ENCODE measurements at regions not wholly inside any gene's neighbourhood (a gene's known extent, or its start where the extent isn't known, plus 50 kb on each side); places are given as distances from the start of the nearest gene placed in this dataset.

DNA sequence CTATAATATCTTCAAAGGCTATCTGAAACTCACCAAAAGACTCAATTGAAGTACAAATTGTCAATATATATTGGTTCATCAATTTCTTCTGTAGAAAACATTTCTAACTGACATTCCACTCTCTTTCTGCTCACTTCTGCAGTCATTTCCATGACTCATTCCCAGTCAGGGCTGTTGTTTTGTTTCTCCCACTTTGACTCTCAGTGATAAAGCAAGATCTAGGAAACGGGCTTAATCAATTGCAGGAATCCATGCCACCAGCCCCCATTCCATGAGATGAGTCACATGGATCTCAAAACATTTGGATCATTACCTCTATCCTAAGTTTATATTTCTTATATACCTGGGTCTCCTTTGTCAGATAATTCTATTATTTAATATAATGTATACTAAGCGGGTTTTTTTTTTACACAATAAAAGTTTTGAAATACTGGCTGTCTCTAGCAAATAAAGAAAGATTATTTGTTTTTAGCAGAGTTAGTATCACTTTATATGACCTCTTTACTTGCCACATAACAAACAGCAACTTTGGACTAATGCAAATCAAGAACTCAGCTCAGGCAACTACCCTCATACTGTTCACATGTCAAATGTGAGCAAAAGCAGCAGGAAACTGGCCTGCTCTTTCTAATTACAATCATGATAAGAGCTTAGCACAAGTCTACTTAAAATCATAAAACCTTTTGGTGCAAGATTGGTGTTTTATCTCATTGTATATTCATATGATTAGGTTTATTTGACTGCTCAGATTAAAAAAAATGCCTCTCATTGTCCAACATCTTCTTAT lies 251.1 kb upstream of the PIK3C3 start:
- H3K4me1 ChIP-seq (ENCODE audit: control insufficient read depth, insufficient read depth, low read length) = peaks cover 2% of the 10 kb centered on the region; the same call in 1 of the 2 replicates
- no CpG with 5 or more reads among the region's 2 CpGs for WGBS (ENCODE audit: insufficient coverage, insufficient read length)
- DNase-seq (ENCODE audit: low read depth, low spot score) = no peak

DNA sequence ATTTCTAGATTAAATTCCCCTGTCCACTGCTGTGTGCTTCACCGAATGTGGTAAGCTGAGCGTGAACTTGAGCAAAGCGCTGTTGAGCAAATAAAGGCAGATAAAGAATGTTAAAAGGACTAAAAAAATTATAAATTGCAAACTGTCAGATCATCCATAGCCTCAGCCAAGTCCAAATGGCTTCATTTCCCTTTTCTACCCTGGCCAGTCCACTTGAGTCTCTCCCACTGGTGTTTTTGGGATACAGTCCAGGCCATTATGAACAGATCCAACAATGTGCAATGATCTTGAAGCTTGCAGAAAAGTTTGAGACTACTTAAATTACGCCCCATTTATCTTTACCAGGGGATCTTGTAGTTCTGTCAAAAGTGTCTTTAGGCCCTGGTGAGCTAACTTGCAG lies 254.6 kb upstream of the PIK3C3 start:
- H3K9me3 ChIP-seq (ENCODE audit: control insufficient read depth, insufficient read depth, low read length) = no peaks in the 10 kb centered on the region
- WGBS (ENCODE audit: insufficient coverage, insufficient read length) = no CpG with 5 or more reads among the region's 4 CpGs
- H3K36me3 ChIP-seq (ENCODE audit: control insufficient read depth, insufficient read depth, low read length) = no peaks in the 10 kb centered on the region
- DNase-seq (ENCODE audit: low read depth, low spot score) = no peak
- no peaks in the 10 kb centered on the region for H3K27me3 ChIP-seq (ENCODE audit: control insufficient read depth, insufficient read depth, low read length)
- H3K27ac ChIP-seq (ENCODE audit: low read length) = no peak overlapping the region
- no peak overlapping the region for H3K4me3 ChIP-seq (ENCODE audit: low read length)
- no peaks in the 10 kb centered on the region for H3K4me1 ChIP-seq (ENCODE audit: control insufficient read depth, insufficient read depth, low read length)

More for the DNA sequence above, 251.1 kb upstream of the PIK3C3 start:
- H3K36me3 ChIP-seq (ENCODE audit: control insufficient read depth, insufficient read depth, low read length) = no peaks in the 10 kb centered on the region
- no peak overlapping the region for H3K4me3 ChIP-seq (ENCODE audit: low read length)
- H3K27ac ChIP-seq (ENCODE audit: low read length) = no peak overlapping the region
- H3K9me3 ChIP-seq (ENCODE audit: control insufficient read depth, insufficient read depth, low read length) = no peaks in the 10 kb centered on the region
- H3K27me3 ChIP-seq (ENCODE audit: control insufficient read depth, insufficient read depth, low read length) = no peaks in the 10 kb centered on the region

DNA sequence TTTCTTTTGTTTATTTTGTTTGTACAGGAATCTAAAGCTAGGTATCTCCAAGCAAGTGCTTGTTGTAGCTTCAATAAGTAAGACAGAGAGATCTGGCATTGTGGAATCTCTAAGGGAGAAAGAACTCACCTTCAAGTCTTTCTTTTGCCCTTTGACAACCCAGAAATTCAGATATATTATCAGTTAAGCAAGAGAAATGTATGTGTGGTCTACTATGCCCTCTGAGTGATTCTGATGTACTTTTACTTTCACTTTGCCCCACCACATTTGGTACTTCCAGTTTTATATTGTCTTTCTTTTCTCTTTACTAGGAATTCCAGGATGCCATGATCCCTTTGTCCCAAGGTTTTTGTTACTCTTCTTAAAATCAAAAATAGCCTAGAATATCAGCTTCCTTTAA lies 259.6 kb upstream of the PIK3C3 start:
- Histone ChIP-seq H3K36me3 (ENCODE audit: control insufficient read depth, insufficient read depth, low read length) (no peaks in the 10 kb centered on the region), H3K4me1 (ENCODE audit: control insufficient read depth, insufficient read depth, low read length) (no peaks in the 10 kb centered on the region), H3K4me3 (ENCODE audit: low read length) (no peak overlapping the region), H3K9me3 (ENCODE audit: control insufficient read depth, insufficient read depth, low read length) (no peaks in the 10 kb centered on the region), H3K27ac (ENCODE audit: low read length) (no peak overlapping the region), H3K27me3 (ENCODE audit: control insufficient read depth, insufficient read depth, low read length) (no peaks in the 10 kb centered on the region)
- DNase-seq (ENCODE audit: low read depth, low spot score) = no peak

DNA sequence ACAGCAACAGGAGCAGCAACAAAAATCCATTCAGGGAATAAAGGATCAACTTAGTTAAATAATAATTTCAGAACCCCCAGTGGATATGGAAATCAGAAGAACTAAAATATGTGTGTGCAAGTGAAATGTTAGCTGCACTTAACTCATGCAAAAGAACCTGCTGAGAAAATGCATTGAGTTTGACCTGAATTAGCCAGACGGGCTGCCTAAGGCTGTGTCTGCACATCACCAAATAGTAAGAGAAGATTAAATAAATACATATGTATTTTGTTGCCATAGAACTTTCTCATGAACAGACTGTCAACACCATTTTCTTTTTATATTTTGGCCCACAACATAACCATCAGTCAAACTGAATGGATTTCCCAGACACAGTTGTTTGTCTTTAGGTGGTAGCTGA lies 262.0 kb upstream of the PIK3C3 start:
- no peak for DNase-seq (ENCODE audit: low read depth, low spot score)
- no peak overlapping the region for H3K4me3 ChIP-seq (ENCODE audit: low read length)
- WGBS (ENCODE audit: insufficient coverage, insufficient read length) = no CpG with 5 or more reads among the region's 1 CpG
- no peaks in the 10 kb centered on the region for H3K9me3 ChIP-seq (ENCODE audit: control insufficient read depth, insufficient read depth, low read length)
- no peaks in the 10 kb centered on the region for H3K36me3 ChIP-seq (ENCODE audit: control insufficient read depth, insufficient read depth, low read length)
- H3K4me1 ChIP-seq (ENCODE audit: control insufficient read depth, insufficient read depth, low read length) = no peaks in the 10 kb centered on the region
- no peak overlapping the region for H3K27ac ChIP-seq (ENCODE audit: low read length)
- H3K27me3 ChIP-seq (ENCODE audit: control insufficient read depth, insufficient read depth, low read length) = no peaks in the 10 kb centered on the region

DNA sequence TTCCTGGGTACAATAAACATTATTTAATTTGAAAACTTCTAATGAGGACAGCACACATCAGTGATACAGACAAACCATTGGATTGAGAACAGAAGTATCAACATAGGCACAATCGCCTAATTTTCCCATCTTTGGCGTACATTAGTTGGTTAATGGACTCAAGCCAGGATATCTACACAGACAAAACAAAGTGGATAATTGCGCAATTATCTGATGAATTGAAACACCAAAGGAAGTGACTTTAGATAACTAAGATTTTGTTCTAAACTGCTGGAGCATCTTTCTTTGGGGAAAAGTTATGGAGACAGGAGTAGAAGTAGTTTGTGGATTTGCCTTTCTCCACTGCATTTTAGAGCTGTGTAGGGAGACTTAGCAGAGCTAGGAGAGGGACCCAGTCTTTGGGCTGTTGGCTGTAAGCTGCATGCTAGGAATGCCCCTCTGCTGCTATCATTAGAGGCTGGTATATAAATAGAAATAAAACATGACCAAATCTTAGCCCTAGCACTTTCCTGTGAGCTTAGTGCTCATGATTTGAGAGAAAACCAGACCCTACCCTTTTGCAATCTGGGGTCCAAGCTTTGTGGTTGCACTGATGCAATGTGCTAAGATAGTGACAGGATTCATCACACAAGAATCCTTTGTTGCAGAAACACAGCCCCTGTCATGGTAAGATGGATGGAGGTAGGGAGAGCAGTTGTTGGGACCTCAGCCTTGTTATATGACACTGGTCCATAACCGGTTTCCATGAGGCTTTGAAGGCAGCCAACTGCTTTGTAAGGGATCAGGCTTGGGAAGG lies 264.5 kb upstream of the PIK3C3 start:
- no peak for DNase-seq (ENCODE audit: low read depth, low spot score)
- no peaks in the 10 kb centered on the region for H3K4me1 ChIP-seq (ENCODE audit: control insufficient read depth, insufficient read depth, low read length)
- WGBS (ENCODE audit: insufficient coverage, insufficient read length) = no CpG with 5 or more reads among the region's 4 CpGs

DNA sequence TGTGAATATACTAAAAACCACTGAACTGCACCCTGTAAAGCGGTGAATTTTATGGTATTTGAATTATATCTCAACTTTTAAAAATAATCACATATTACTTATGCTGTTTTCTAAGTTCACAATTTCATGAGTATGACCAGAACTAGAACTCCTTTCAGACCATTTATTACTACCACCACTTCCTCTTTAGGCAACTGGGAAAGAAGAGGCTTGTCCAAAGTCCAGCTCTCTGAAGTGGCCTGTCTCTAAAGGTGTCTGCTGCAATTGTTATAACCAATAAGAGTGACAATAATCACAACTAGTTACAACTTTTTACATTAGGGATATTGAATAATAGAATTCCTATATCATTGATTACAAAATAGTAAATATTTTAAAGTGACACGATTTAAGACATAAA lies 267.9 kb upstream of the PIK3C3 start:
- Histone ChIP-seq H3K9me3 (ENCODE audit: control insufficient read depth, insufficient read depth, low read length) (no peaks in the 10 kb centered on the region), H3K4me1 (ENCODE audit: control insufficient read depth, insufficient read depth, low read length) (no peaks in the 10 kb centered on the region), H3K27ac (ENCODE audit: low read length) (no peak overlapping the region), H3K27me3 (ENCODE audit: control insufficient read depth, insufficient read depth, low read length) (no peaks in the 10 kb centered on the region), H3K4me3 (ENCODE audit: low read length) (no peak overlapping the region), H3K36me3 (ENCODE audit: control insufficient read depth, insufficient read depth, low read length) (no peaks in the 10 kb centered on the region)
- no CpG with 5 or more reads among the region's 2 CpGs for WGBS (ENCODE audit: insufficient coverage, insufficient read length)
- DNase-seq (ENCODE audit: low read depth, low spot score) = no peak

More for the DNA sequence above, 264.5 kb upstream of the PIK3C3 start:
- Histone ChIP-seq H3K4me3 (ENCODE audit: low read length) (no peak overlapping the region), H3K36me3 (ENCODE audit: control insufficient read depth, insufficient read depth, low read length) (no peaks in the 10 kb centered on the region), H3K27ac (ENCODE audit: low read length) (no peak overlapping the region), H3K27me3 (ENCODE audit: control insufficient read depth, insufficient read depth, low read length) (no peaks in the 10 kb centered on the region), H3K9me3 (ENCODE audit: control insufficient read depth, insufficient read depth, low read length) (no peaks in the 10 kb centered on the region)

DNA sequence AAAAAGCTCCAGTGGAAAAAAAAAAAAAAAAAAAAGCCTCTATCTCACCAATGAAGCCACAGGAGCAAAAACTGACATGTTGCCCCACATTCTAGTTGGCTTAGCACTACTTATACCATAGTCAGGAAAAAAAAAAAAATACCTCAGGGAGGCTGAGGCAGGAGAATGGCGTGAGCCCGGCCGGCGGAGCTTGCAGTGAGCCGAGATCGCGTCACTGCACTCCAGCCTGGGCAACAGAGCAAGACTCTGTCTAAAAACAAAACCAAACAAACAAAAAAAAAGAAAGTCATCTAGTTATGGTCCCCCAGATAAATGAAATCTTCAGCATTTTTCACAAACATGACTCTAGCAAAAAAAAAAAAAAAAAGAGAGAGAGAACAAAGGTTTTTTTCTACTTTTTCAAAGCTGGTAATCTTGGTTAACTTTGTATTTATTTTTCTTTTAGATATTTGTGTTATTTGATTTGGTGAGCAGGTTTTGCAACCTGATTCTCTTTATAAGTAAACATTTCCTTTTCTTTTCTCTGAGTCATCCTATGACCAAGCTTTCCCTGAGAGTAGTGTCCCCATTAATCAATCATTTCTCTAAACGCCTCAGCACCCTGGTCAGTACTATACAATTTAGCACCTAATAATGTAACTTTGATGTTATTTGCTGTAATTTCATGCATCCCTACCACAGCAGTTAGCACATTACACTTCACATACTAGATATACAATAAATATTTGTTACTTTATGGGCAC lies 273.7 kb upstream of the PIK3C3 start:
- H3K27ac ChIP-seq (ENCODE audit: low read length) = no peak overlapping the region
- no CpG with 5 or more reads among the region's 8 CpGs for WGBS (ENCODE audit: insufficient coverage, insufficient read length)

DNA sequence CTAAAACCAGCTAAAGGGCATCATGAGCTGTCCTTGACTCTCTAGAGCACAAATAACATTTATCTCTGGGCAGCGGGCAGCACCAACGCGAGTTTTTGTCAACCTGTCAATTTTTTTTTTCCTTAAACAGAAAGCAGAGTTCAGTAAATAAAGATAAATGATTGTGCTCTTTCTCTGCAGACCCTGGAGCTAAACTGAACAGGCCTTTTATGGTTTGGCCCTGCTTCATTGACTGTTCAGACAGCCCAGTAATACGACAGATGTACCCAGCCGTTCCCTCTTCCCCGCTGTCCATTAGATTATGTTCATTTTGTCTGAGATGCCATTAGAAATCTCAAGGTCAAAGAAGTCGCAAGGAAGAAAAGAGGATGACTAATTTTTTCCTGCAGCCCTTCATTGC lies 280.5 kb upstream of the PIK3C3 start:
- Histone ChIP-seq H3K27ac (ENCODE audit: low read length) (no peak overlapping the region), H3K27me3 (ENCODE audit: control insufficient read depth, insufficient read depth, low read length) (no peaks in the 10 kb centered on the region), H3K4me1 (ENCODE audit: control insufficient read depth, insufficient read depth, low read length) (no peaks in the 10 kb centered on the region), H3K9me3 (ENCODE audit: control insufficient read depth, insufficient read depth, low read length) (no peaks in the 10 kb centered on the region), H3K4me3 (ENCODE audit: low read length) (no peak overlapping the region), H3K36me3 (ENCODE audit: control insufficient read depth, insufficient read depth, low read length) (no peaks in the 10 kb centered on the region)
- no CpG with 5 or more reads among the region's 7 CpGs for WGBS (ENCODE audit: insufficient coverage, insufficient read length)
- DNase-seq (ENCODE audit: low read depth, low spot score) = no peak

More for the DNA sequence above, 273.7 kb upstream of the PIK3C3 start:
- no peaks in the 10 kb centered on the region for H3K4me1 ChIP-seq (ENCODE audit: control insufficient read depth, insufficient read depth, low read length)
- H3K36me3 ChIP-seq (ENCODE audit: control insufficient read depth, insufficient read depth, low read length) = no peaks in the 10 kb centered on the region
- no peak overlapping the region for H3K4me3 ChIP-seq (ENCODE audit: low read length)
- H3K27me3 ChIP-seq (ENCODE audit: control insufficient read depth, insufficient read depth, low read length) = no peaks in the 10 kb centered on the region
- no peak for DNase-seq (ENCODE audit: low read depth, low spot score)
- no peaks in the 10 kb centered on the region for H3K9me3 ChIP-seq (ENCODE audit: control insufficient read depth, insufficient read depth, low read length)

DNA sequence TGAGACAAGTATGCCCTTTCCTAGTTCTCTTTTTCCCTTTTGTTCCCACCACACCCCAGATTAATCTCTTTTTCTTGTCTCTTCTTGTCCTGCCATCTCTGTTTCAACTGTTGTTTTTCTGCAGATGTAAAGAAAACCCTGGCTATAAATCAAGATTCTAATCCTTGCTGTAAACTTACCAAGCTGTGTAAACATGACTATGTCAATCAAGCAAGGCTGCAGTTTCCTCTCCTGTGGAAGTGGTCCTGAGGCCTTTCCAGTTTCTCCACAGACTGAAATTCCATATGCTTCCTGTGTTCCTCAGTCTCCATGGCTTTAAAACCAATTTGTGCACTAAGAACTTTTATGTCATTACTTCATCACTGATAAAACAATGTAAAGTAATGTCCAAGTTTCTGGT lies 288.8 kb upstream of the PIK3C3 start:
- Histone ChIP-seq H3K27me3 (ENCODE audit: control insufficient read depth, insufficient read depth, low read length) (no peaks in the 10 kb centered on the region), H3K9me3 (ENCODE audit: control insufficient read depth, insufficient read depth, low read length) (no peaks in the 10 kb centered on the region), H3K4me1 (ENCODE audit: control insufficient read depth, insufficient read depth, low read length) (no peaks in the 10 kb centered on the region), H3K36me3 (ENCODE audit: control insufficient read depth, insufficient read depth, low read length) (no peaks in the 10 kb centered on the region), H3K4me3 (ENCODE audit: low read length) (no peak overlapping the region), H3K27ac (ENCODE audit: low read length) (no peak overlapping the region)
- no peak for DNase-seq (ENCODE audit: low read depth, low spot score)

DNA sequence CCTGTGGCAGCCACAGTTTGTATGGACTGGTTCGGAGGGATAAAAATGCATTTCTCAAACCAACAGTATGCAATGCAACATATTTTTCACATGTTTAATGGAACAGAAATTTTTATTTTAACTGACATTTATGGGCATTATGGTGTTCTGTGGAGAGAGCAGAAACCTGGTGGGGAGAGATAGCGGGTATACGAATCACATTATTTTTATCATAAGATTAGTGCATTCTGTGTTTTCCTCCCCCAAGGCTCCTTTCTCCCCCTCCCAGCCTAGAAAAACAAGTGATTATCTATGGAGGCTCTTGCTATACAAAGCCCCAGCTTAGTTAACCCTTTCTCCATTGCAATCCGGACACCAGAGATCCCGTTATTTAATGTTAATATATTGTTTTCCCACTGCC lies 289.8 kb upstream of the PIK3C3 start:
- Histone ChIP-seq H3K27me3 (ENCODE audit: control insufficient read depth, insufficient read depth, low read length) (no peaks in the 10 kb centered on the region), H3K36me3 (ENCODE audit: control insufficient read depth, insufficient read depth, low read length) (no peaks in the 10 kb centered on the region), H3K4me3 (ENCODE audit: low read length) (no peak overlapping the region), H3K4me1 (ENCODE audit: control insufficient read depth, insufficient read depth, low read length) (no peaks in the 10 kb centered on the region), H3K27ac (ENCODE audit: low read length) (no peak overlapping the region), H3K9me3 (ENCODE audit: control insufficient read depth, insufficient read depth, low read length) (no peaks in the 10 kb centered on the region)
- no peak for DNase-seq (ENCODE audit: low read depth, low spot score)
- no CpG with 5 or more reads among the region's 5 CpGs for WGBS (ENCODE audit: insufficient coverage, insufficient read length)
